PC-3 (cell line): ENCODE measurements at regions not wholly inside any gene's neighbourhood (a gene's known extent, or its start where the extent isn't known, plus 50 kb on each side); places are given as distances from the start of the nearest gene placed in this dataset.

Experiments
- ATAC-seq: fragments of 200-7000 bp; cut with Tn5 transposase; 2 replicates; pipeline ENCODE4 v1.9.1; 2020; ENCODE audit warnings: mild to moderate bottlenecking, moderate library complexity
- BruUV-seq: library from RNA; stranded (reverse); fragments of 400-500 nt; replicated peaks from 2 replicates; lab custom pipeline; 2021; lab: Mats Ljungman, UMichigan
- CTCF ChIA-PET: fragments of 300-600 bp; sonication (Branson Sonifier 250); formaldehyde crosslinking; loops from one replicate; lab custom pipeline; 2022; ENCODE audit warnings: antibody characterized with exemption; lab: Charles Lee
- POLR2A ChIA-PET: fragments of 300-600 bp; sonication (Branson Sonifier 250); formaldehyde crosslinking; loops from one replicate; lab custom pipeline; 2022; ENCODE audit warnings: antibody characterized with exemption; ENCODE audit not compliant: unreplicated experiment; lab: Charles Lee
- DNase-seq: peaks from one replicate; pipeline ENCODE4 v3.0.0-alpha.2; 2015
- H2AFZ ChIP-seq: fragments of 300-600 bp; sonication (generic); 2 replicates; pipeline ENCODE4 v1.6.0; 2016; ENCODE audit warnings: antibody characterized with exemption, low read length
- H3F3A ChIP-seq: fragments of 300-600 bp; sonication (generic); one replicate; pipeline ENCODE4 v1.6.0; 2017; ENCODE audit warnings: antibody characterized with exemption, low read length, control low read depth, mild to moderate bottlenecking; ENCODE audit not compliant: unreplicated experiment
- H3K27ac ChIP-seq: fragments of 300-600 bp; sonication (generic); 2 replicates; pipeline ENCODE4 v1.5.1; 2016; ENCODE audit warnings: mild to moderate bottlenecking, low read length
- H3K27me3 ChIP-seq: fragments of 300-600 bp; sonication (generic); 2 replicates; pipeline ENCODE4 v1.6.1; 2016; ENCODE audit warnings: low read length, mixed read lengths
- H3K36me3 ChIP-seq: fragments of 300-600 bp; sonication (generic); 2 replicates; pipeline ENCODE4 v1.6.1; 2016; ENCODE audit warnings: low read depth, mixed run types, low read length, mixed read lengths
- H3K4me1 ChIP-seq: fragments of 300-600 bp; sonication (generic); 2 replicates; pipeline ENCODE4 v1.5.1; 2016; ENCODE audit warnings: low read length; ENCODE audit not compliant: insufficient read depth
- H3K4me2 ChIP-seq: fragments of 300-600 bp; sonication (generic); 2 replicates; pipeline ENCODE4 v1.6.0; 2016; ENCODE audit warnings: low read length
- H3K4me3 ChIP-seq: fragments of 300-600 bp; sonication (generic); 2 replicates; pipeline ENCODE4 v1.5.1; 2016; ENCODE audit warnings: mild to moderate bottlenecking, low read length, mixed read lengths
- H3K79me2 ChIP-seq: fragments of 300-600 bp; sonication (generic); 2 replicates; pipeline ENCODE4 v1.6.1; 2017; ENCODE audit warnings: low read length, mixed read lengths
- H3K9ac ChIP-seq: fragments of 300-600 bp; sonication (generic); 2 replicates; pipeline ENCODE4 v1.6.0; 2016; ENCODE audit warnings: mild to moderate bottlenecking, low read length
- H3K9me2 ChIP-seq: fragments of 300-600 bp; sonication (generic); replicated peaks from 2 replicates; pipeline ENCODE4 v1.6.1; 2016; ENCODE audit warnings: mixed run types, low read length, mixed read lengths
- H3K9me3 ChIP-seq: fragments of 300-600 bp; sonication (generic); 2 replicates; pipeline ENCODE4 v1.6.1; 2016; ENCODE audit warnings: low read length, mixed read lengths
- H4K20me1 ChIP-seq: fragments of 300-600 bp; sonication (generic); 2 replicates; pipeline ENCODE4 v1.6.1; 2016; ENCODE audit warnings: low read length, mixed read lengths
- CTCF ChIP-seq: fragments of 300-600 bp; sonication (generic); conservative IDR thresholded peaks from 2 replicates; pipeline ENCODE4 v1.5.1; 2017; ENCODE audit warnings: antibody characterized with exemption, low read depth, mild to moderate bottlenecking, low read length
- EZH2 ChIP-seq: fragments of 300-600 bp; sonication (generic); IDR thresholded peaks from one replicate; pipeline ENCODE4 v1.6.1; 2017; ENCODE audit warnings: antibody characterized with exemption, mild to moderate bottlenecking, low read length; ENCODE audit not compliant: unreplicated experiment
- EZH2phosphoT487 ChIP-seq: fragments of 300-600 bp; sonication (generic); IDR thresholded peaks from 2 replicates; pipeline ENCODE4 v1.6.1; 2018; ENCODE audit warnings: mild to moderate bottlenecking, antibody characterized with exemption, low read length, borderline replicate concordance
- intact Hi-C: fragments of 100-400 bp; cut with micrococcal nuclease; formaldehyde crosslinking; loops from 2 replicates; pipeline ENCODE4 v1.9.0; 2023

GRCh38 chr2:137886083-137886831 is 78.0 kb upstream of the HNMT start:
- intact Hi-C loops = loop anchor here (1.0 kb wide), 1 partner anchor 20 kb away; no protein-coding TSS in a partner anchor
- Histone ChIP-seq H3K4me1 (no peaks in the 10 kb centered on the region), H3K9me3 (no peaks in the 10 kb centered on the region), H3K4me2 (no peak overlapping the region), H3K79me2 (no peaks in the 10 kb centered on the region), H3K9ac (no peak overlapping the region), H3K4me3 (no peak overlapping the region), H3K27ac (no peak overlapping the region), H3K9me2 (no peaks in the 10 kb centered on the region), H3F3A (no peaks in the 10 kb centered on the region), H4K20me1 (no peaks in the 10 kb centered on the region), H3K27me3 (no peaks in the 10 kb centered on the region), H3K36me3 (no peaks in the 10 kb centered on the region), H2AFZ (no peak overlapping the region)
- peak; percentile 45 for DNase-seq
- ChIA-PET POLR2A (no interaction called here), CTCF (no interaction called here)
- no TSS peak for BruUV-seq
- TF ChIP-seq CTCF (peak; percentile 52), EZH2 (no peak)
- no peak for ATAC-seq

GRCh38 chr2:137888845-137889244 is 75.4 kb upstream of the HNMT start:
- ChIA-PET CTCF (interaction anchor here (0.9 to 1.1 kb wide), 4 partner anchors 8 to 941 kb away, joined by 4 to 6 read pairs (median 5); no protein-coding TSS in a partner anchor), POLR2A (no interaction called here)
- H3K79me2 ChIP-seq = no peaks in the 10 kb centered on the region
- no peaks in the 10 kb centered on the region for H3K36me3 ChIP-seq
- intact Hi-C loops = loop anchor here (1.0 kb wide), 1 partner anchor 938 kb away; no protein-coding TSS in a partner anchor
- TF ChIP-seq CTCF (peak; percentile 78), EZH2phosphoT487 (no peak)
- H3K4me3 ChIP-seq = no peak overlapping the region
- no peaks in the 10 kb centered on the region for H3K9me3 ChIP-seq
- H3F3A ChIP-seq = no peaks in the 10 kb centered on the region
- no peak overlapping the region for H3K9ac ChIP-seq
- H3K9me2 ChIP-seq = no peaks in the 10 kb centered on the region
- ATAC-seq (no peak), DNase-seq (peak; percentile 66)
- H2AFZ ChIP-seq = no peak overlapping the region
- no TSS peak for BruUV-seq
- H4K20me1 ChIP-seq = no peaks in the 10 kb centered on the region
- no peaks in the 10 kb centered on the region for H3K4me1 ChIP-seq
- H3K27me3 ChIP-seq = no peaks in the 10 kb centered on the region
- H3K27ac ChIP-seq = no peak overlapping the region
- H3K4me2 ChIP-seq = no peak overlapping the region

GRCh38 chr2:137892739-137893138 is 71.5 kb upstream of the HNMT start:
- H3K4me2 ChIP-seq = no peak overlapping the region
- no peak for ATAC-seq
- no peak overlapping the region for H3K27ac ChIP-seq
- H3K9me2 ChIP-seq = no peaks in the 10 kb centered on the region
- H3F3A ChIP-seq = no peaks in the 10 kb centered on the region
- no peak overlapping the region for H3K4me3 ChIP-seq
- DNase-seq = no peak
- H4K20me1 ChIP-seq = no peaks in the 10 kb centered on the region
- H3K27me3 ChIP-seq = no peaks in the 10 kb centered on the region
- H3K9ac ChIP-seq = no peak overlapping the region
- no peak overlapping the region for H2AFZ ChIP-seq
- POLR2A ChIA-PET = no interaction called here
- no peak for TF ChIP-seq EZH2phosphoT487
- no peak for TF ChIP-seq EZH2
- no peak for TF ChIP-seq CTCF
- H3K79me2 ChIP-seq = no peaks in the 10 kb centered on the region
- no TSS peak for BruUV-seq
- intact Hi-C loops = no loop called here
- H3K9me3 ChIP-seq = no peaks in the 10 kb centered on the region
- H3K4me1 ChIP-seq = no peaks in the 10 kb centered on the region
- CTCF ChIA-PET = no interaction called here
- H3K36me3 ChIP-seq = no peaks in the 10 kb centered on the region
